ENCODE measurements at regions not wholly inside any gene's neighbourhood (a gene's known extent, or its start where the extent isn't known, plus 50 kb on each side); places are given as distances from the start of the nearest gene placed in this dataset.

DNA sequence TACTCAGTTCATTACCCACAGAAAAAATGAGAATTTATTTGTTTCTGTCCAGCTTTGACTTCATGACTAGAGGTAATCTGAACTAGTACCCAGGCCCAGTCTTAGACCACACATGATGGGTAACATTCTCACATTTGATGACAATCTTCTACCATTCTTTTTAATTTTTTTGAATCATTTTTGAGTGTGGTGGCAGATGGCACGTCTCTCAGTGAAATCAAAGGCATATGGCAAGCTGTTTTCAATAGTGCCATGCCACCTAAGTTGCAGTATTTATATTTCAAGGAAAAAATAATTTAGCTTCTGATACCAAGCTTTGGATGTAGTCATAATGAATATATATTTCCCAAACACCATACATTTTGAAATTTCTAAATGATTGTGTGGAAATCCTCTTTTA is 88.8 kb upstream of the HS3ST5 start:
- no peak for DNase-seq (ENCODE audit: low read depth)
- TF ChIP-seq, protein P1, sequence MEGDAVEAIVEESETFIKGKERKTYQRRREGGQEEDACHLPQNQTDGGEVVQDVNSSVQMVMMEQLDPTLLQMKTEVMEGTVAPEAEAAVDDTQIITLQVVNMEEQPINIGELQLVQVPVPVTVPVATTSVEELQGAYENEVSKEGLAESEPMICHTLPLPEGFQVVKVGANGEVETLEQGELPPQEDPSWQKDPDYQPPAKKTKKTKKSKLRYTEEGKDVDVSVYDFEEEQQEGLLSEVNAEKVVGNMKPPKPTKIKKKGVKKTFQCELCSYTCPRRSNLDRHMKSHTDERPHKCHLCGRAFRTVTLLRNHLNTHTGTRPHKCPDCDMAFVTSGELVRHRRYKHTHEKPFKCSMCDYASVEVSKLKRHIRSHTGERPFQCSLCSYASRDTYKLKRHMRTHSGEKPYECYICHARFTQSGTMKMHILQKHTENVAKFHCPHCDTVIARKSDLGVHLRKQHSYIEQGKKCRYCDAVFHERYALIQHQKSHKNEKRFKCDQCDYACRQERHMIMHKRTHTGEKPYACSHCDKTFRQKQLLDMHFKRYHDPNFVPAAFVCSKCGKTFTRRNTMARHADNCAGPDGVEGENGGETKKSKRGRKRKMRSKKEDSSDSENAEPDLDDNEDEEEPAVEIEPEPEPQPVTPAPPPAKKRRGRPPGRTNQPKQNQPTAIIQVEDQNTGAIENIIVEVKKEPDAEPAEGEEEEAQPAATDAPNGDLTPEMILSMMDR (IDR thresholded peaks at IDR 0.05; ENCODE audit: low read depth, low read length), result no peak
- TF ChIP-seq, protein P2, sequence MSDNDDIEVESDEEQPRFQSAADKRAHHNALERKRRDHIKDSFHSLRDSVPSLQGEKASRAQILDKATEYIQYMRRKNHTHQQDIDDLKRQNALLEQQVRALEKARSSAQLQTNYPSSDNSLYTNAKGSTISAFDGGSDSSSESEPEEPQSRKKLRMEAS (IDR thresholded peaks at IDR 0.05; ENCODE audit: low read depth, low read length), result no peak
- TF ChIP-seq POLR2A (IDR thresholded peaks at IDR 0.05; ENCODE audit: extremely low read depth, insufficient read length), result no peak
- TF ChIP-seq MYC (IDR thresholded peaks at IDR 0.05; ENCODE audit: low read depth, low read length), result no peak
- H3K4me3 ChIP-seq (ENCODE audit: low read depth, low read length), result no peak overlapping the region

GRCh38 chr6:114430534-114431124 is 87.8 kb upstream of the HS3ST5 start:
- no peak for TF ChIP-seq POLR2A (IDR thresholded peaks at IDR 0.05; ENCODE audit: extremely low read depth, insufficient read length)
- TF ChIP-seq, protein P1 (IDR thresholded peaks at IDR 0.05; ENCODE audit: low read depth, low read length), result no peak
- TF ChIP-seq, protein P2 (IDR thresholded peaks at IDR 0.05; ENCODE audit: low read depth, low read length), result no peak
- TF ChIP-seq MYC (IDR thresholded peaks at IDR 0.05; ENCODE audit: low read depth, low read length), result no peak

DNA sequence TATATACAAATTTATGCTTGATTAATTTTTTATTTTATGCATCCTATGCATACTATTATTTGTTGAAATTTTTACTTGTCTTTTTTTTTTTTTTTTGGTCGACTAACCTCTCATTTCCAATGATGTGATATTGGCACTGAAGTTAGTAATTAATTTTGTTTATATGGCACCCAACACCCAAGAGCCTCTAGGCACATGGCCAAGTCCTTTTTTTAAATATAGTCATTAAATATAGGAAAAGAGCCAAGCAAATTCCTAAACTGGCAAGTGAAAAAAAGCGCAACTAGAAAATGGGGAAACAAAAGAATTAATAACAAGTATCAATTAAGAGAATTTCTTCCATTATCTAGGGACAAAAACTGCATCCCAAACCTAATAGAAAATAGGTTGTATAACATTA is 85.5 kb upstream of the HS3ST5 start:
- DNase-seq (ENCODE audit: low read depth), result no peak
- TF ChIP-seq POLR2A (IDR thresholded peaks at IDR 0.05; ENCODE audit: extremely low read depth, insufficient read length), result no peak
- no peak for TF ChIP-seq MYC (IDR thresholded peaks at IDR 0.05; ENCODE audit: low read depth, low read length)
- TF ChIP-seq, protein P1 (IDR thresholded peaks at IDR 0.05; ENCODE audit: low read depth, low read length), result no peak
- TF ChIP-seq, protein P2 (IDR thresholded peaks at IDR 0.05; ENCODE audit: low read depth, low read length), result no peak
- H3K4me3 ChIP-seq (ENCODE audit: low read depth, low read length), result no peak overlapping the region

More at GRCh38 chr6:114430534-114431124, 87.8 kb upstream of the HS3ST5 start:
- no peak for DNase-seq (ENCODE audit: low read depth)
- no peak overlapping the region for H3K4me3 ChIP-seq (ENCODE audit: low read depth, low read length)

DNA sequence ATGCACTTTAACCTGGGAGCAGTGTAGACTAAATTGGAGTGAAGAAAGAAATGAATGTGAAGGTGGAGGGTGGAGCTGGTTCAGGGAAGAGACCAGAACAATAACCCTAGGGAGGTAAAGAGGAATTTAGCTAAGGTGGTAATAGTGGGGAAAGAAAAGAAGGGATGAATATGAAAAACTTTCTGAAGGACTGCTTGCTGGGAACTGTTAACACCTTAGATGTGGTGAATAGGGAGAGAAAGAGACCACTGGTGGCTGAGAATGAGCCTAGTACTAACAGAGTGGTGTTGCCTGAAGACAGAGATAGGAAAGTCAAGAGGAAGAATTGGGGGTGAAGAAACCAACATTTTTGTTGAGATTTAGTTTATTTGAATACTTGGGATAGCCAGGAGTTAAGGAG is 78.4 kb upstream of the HS3ST5 start:
- no peak for DNase-seq (ENCODE audit: low read depth)
- H3K4me3 ChIP-seq (ENCODE audit: low read depth, low read length), result no peak overlapping the region
- TF ChIP-seq POLR2A (IDR thresholded peaks at IDR 0.05; ENCODE audit: extremely low read depth, insufficient read length) (no peak), MYC (IDR thresholded peaks at IDR 0.05; ENCODE audit: low read depth, low read length) (no peak)
- TF ChIP-seq, protein P2 (IDR thresholded peaks at IDR 0.05; ENCODE audit: low read depth, low read length), result no peak
- TF ChIP-seq, protein P1 (IDR thresholded peaks at IDR 0.05; ENCODE audit: low read depth, low read length), result no peak

GRCh38 chr6:114419175-114419574 is 76.4 kb upstream of the HS3ST5 start:
- no peak for DNase-seq (ENCODE audit: low read depth)
- H3K4me3 ChIP-seq (ENCODE audit: low read depth, low read length), result no peak overlapping the region
- no peak for TF ChIP-seq POLR2A (IDR thresholded peaks at IDR 0.05; ENCODE audit: extremely low read depth, insufficient read length)
- TF ChIP-seq MYC (IDR thresholded peaks at IDR 0.05; ENCODE audit: low read depth, low read length), result no peak

DNA sequence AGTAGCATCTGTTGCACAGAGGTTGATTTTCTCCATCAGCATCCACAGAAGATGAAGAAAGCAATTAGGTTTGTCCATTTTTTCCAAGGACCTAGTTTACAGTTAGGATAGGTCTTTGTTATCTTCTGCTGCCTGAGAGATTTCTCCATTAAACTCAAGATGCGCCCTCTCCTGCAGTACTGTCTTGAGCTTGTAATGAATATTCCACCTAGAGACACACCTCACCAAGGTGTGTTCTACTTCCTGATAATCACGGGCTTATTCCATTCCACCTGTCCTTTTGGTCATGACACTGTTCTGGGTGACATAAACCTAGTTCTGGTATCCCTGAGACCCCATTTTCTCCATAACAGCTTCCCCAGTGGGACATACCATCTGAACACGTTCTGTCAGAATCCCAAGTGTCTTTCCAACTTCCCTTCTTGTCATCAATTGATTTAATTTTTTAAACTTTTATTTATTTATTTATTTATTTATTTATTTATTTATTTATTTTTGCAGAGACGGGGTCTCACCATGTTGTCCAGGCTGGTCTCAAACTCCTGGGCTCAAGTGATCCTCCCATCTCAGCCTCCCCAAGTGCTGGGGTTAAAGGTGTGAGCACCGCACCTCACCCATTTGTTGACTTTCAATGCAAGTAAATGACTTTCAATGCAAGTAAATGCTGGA is 75.6 kb upstream of the HS3ST5 start:
- H3K4me3 ChIP-seq (ENCODE audit: low read depth, low read length), result no peak overlapping the region
- no peak for DNase-seq (ENCODE audit: low read depth)
- no peak for TF ChIP-seq POLR2A (IDR thresholded peaks at IDR 0.05; ENCODE audit: extremely low read depth, insufficient read length)
- TF ChIP-seq, protein P1 (IDR thresholded peaks at IDR 0.05; ENCODE audit: low read depth, low read length), result no peak
- no peak for TF ChIP-seq MYC (IDR thresholded peaks at IDR 0.05; ENCODE audit: low read depth, low read length)

Data from NB4 (cell line).